ENCODE measurements at regions not wholly inside any gene's neighbourhood (a gene's known extent, or its start where the extent isn't known, plus 50 kb on each side); places are given as distances from the start of the nearest gene placed in this dataset.

GRCh38 chr10:117892681-117893220, 154.0 kb downstream of the RAB11FIP2 start:
- no TSS peak for BruUV-seq (replicated peaks)
- ChIA-PET CTCF (no interaction called here), POLR2A (no interaction called here)
- FAIRE-seq (no peak), DNase-seq (ENCODE audit: low read depth, low spot score) (no peak)
- TF ChIP-seq CTCF (IDR thresholded peaks at IDR 0.05; ENCODE audit: extremely low read depth in 1 of 2, insufficient read depth in 1 of 2, low read depth in 1 of 2, low read length in 2 of 2) (no peak), POLR2AphosphoS5 (IDR thresholded peaks at IDR 0.05; ENCODE audit: insufficient read depth, low read depth, low read length) (no peak), EZH2 (IDR thresholded peaks at IDR 0.05; ENCODE audit: borderline replicate concordance, low read depth, low read length, severe bottlenecking) (no peak), MYC (IDR thresholded peaks at IDR 0.05; ENCODE audit: low read depth, low read length) (no peak), MAX (IDR thresholded peaks at IDR 0.05; ENCODE audit: insufficient read depth, insufficient read length) (no peak), JUN (IDR thresholded peaks at IDR 0.05; ENCODE audit: borderline replicate concordance, insufficient read depth, insufficient read length, low read depth) (no peak), FOS (IDR thresholded peaks at IDR 0.05; ENCODE audit: borderline replicate concordance, insufficient read depth, low read length) (no peak)
- no peaks in the 10 kb centered on the region for H3K79me2 ChIP-seq (ENCODE audit: control insufficient read depth, insufficient read depth, low read length)
- H3K4me1 ChIP-seq (ENCODE audit: control insufficient read depth, extremely low read depth, insufficient read depth, low read length), result no peaks in the 10 kb centered on the region
- H3K4me2 ChIP-seq (ENCODE audit: insufficient read depth, low read length), result no peak overlapping the region
- no peak overlapping the region for H3K9ac ChIP-seq (replicated peaks; ENCODE audit: extremely low read depth, insufficient read depth, low read length)
- H3K4me3 ChIP-seq (replicated peaks in 1 of 3; ENCODE audit: insufficient read depth in 1 of 3, low read depth in 1 of 3, low read length in 3 of 3), result no peak overlapping the region
- H2AFZ ChIP-seq (ENCODE audit: low read depth, low read length), result no peak overlapping the region
- H3K36me3 ChIP-seq (ENCODE audit: control insufficient read depth in 2 of 2, extremely low read depth in 1 of 2, insufficient read depth in 2 of 2, low read length in 2 of 2), result no peaks in the 10 kb centered on the region
- H3K27me3 ChIP-seq (ENCODE audit: control insufficient read depth in 2 of 2, insufficient read depth in 2 of 2, low read length in 2 of 2), result no peaks in the 10 kb centered on the region
- dilution Hi-C loops (cut with MboI; ENCODE audit: extremely low pct_ligation_motif_present, low sequenced_read_pairs) (no loop called here), intact Hi-C loops (cut with micrococcal nuclease) (no loop called here)
- no peaks in the 10 kb centered on the region for H3K9me1 ChIP-seq (replicated peaks; ENCODE audit: control insufficient read depth, extremely low read depth, insufficient read depth, low read length)
- H4K20me1 ChIP-seq (replicated peaks; ENCODE audit: control insufficient read depth, extremely low read depth, insufficient read depth, low read length), result no peaks in the 10 kb centered on the region
- no peak overlapping the region for H3K27ac ChIP-seq (ENCODE audit: insufficient read depth, low read depth, low read length)
- no peaks in the 10 kb centered on the region for H3K9me3 ChIP-seq (replicated peaks; ENCODE audit: control insufficient read depth, insufficient read depth, low read length)

Data from endothelial cell of umbilical vein (primary cell).